ENCODE measurements at regions not wholly inside any gene's neighbourhood (a gene's known extent, or its start where the extent isn't known, plus 50 kb on each side); places are given as distances from the start of the nearest gene placed in this dataset.
A peak's percentile ranks its signal among the peaks of the same experiment; 100 is the strongest.

DNA sequence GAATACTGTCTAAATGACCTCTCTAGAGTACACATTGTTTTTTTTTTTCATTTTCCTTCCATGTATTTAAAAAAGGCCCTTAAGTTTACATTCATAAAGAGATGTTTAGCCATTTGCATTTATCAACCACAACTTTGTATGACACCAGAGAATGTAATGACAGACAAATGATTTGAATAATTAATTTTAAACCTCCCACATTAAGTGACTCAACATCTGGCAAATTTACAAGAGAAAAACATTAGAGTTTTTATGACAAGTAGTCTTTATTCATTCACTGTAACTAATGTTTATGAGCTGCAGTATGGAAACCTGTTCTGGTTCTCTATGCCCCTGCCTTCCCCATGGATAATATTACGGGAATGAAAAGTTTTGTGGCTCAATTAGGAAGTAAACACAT lies 1093.8 kb upstream of the CDH9 start:
- no peak overlapping the region for H3K4me3 ChIP-seq (ENCODE audit: low read length)
- TF ChIP-seq, protein P1, sequence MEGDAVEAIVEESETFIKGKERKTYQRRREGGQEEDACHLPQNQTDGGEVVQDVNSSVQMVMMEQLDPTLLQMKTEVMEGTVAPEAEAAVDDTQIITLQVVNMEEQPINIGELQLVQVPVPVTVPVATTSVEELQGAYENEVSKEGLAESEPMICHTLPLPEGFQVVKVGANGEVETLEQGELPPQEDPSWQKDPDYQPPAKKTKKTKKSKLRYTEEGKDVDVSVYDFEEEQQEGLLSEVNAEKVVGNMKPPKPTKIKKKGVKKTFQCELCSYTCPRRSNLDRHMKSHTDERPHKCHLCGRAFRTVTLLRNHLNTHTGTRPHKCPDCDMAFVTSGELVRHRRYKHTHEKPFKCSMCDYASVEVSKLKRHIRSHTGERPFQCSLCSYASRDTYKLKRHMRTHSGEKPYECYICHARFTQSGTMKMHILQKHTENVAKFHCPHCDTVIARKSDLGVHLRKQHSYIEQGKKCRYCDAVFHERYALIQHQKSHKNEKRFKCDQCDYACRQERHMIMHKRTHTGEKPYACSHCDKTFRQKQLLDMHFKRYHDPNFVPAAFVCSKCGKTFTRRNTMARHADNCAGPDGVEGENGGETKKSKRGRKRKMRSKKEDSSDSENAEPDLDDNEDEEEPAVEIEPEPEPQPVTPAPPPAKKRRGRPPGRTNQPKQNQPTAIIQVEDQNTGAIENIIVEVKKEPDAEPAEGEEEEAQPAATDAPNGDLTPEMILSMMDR (IDR thresholded peaks at IDR 0.05; ENCODE audit: insufficient read depth, low read depth, low read length, missing control alignments): no peak
- peak; percentile 18 for DNase-seq (ENCODE audit: low read depth)

DNA sequence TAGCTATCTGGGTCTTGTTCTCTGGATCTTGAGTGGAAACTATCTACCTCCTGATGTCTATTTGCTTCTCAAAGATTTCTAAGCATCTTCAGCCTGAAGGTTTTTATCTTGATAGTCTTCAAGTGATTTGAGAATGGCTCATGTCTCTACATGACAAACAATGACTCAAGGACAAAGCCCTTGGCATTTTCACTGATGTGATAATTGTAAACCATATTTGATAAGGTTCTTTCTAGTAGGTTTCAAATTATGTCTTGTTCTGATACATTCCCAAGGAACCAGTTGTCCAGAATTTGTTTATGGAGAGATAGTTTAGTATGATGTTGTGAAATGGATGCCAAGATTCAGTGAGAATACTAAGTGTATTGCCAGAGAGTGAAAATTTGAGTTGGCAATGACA lies 1079.3 kb upstream of the CDH9 start:
- DNase-seq (ENCODE audit: low read depth): peak; percentile 51
- H3K4me3 ChIP-seq (ENCODE audit: low read length): no peak overlapping the region
- TF ChIP-seq, protein P1 (IDR thresholded peaks at IDR 0.05; ENCODE audit: insufficient read depth, low read depth, low read length, missing control alignments): no peak

DNA sequence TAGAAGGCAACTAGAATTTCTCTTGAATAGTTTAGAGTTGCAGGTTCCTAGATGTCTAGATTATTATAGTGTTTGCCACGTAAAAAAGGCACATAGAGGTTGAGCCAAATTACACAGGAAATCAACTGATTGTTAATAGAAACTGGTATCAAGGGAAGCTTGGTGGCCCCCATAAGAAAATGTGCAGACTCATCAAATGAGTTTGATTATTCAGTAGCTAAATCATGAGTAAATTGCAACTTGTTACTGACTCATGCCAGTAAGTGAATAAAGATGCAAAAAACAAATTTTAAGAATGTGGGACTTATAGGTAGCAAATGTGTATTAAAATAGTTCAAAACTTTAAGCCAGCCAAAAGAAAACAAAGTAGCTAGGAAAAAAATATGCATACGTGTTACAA lies 1078.9 kb upstream of the CDH9 start:
- no peak overlapping the region for H3K4me3 ChIP-seq (ENCODE audit: low read length)
- TF ChIP-seq, protein P1 (IDR thresholded peaks at IDR 0.05; ENCODE audit: insufficient read depth, low read depth, low read length, missing control alignments): no peak
- no peak for DNase-seq (ENCODE audit: low read depth)

DNA sequence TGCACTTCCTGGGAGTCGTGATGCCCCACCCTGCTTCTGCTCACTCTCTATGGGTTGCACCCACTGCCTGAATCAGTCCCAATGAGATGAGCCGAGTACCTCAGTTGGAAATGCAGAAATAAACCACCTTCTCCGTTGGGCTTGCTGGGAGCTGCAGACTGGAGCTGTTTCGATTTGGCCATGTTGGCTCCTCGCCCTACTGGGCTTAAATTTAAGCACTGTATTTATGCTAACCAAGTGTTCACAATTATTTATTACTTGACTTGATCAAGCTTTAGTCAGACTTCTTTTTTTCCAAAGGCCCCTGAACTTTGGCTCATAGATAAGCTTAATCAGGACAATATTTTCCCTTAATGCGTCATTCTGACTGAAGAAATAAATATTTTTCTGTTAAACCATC lies 1072.4 kb upstream of the CDH9 start:
- DNase-seq (ENCODE audit: low read depth): no peak
- TF ChIP-seq, protein P1 (IDR thresholded peaks at IDR 0.05; ENCODE audit: insufficient read depth, low read depth, low read length, missing control alignments): no peak

DNA sequence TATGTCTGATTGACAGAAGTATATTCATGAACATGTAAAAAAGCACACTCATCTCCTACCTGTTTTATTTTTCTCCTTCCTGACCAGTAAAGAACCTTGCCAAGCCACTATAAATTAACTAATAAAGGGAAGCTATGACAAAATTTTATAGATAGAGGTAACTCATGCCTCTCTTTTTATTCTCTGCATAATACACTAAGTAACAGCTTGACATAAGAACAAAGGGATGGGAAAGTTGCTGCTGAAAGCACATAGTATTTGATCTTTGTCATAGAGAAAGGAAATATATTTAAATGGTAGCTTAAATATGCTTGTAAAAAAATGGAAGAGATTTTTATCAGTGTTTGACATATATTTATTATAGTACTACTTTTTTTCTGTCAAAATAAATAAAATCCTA lies 1065.7 kb upstream of the CDH9 start:
- no peak for DNase-seq (ENCODE audit: low read depth)
- TF ChIP-seq, protein P1 (IDR thresholded peaks at IDR 0.05; ENCODE audit: insufficient read depth, low read depth, low read length, missing control alignments): no peak
- no peak overlapping the region for H3K4me3 ChIP-seq (ENCODE audit: low read length)

More for the DNA sequence above, 1072.4 kb upstream of the CDH9 start:
- no peak overlapping the region for H3K4me3 ChIP-seq (ENCODE audit: low read length)

DNA sequence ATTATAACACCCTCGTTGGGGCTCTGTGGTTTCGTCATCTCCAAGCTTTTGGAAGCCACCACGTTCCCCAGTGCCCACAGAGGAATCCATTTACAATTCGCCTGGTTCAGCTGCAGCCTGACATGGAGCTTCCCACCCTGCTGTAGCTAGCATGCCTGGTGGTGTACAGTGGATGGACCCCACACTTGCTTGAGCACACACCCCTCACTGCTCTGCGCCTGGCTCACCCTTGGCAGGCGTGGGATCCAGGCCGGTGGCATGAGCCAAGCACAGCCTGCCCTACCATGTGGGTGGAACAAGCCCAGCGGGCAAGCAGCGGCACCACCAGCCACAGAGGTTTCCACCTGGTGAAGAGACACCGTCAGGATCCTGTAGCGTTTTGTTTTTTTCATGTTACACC lies 1045.7 kb upstream of the CDH9 start:
- TF ChIP-seq, protein P1 (IDR thresholded peaks at IDR 0.05; ENCODE audit: insufficient read depth, low read depth, low read length, missing control alignments): no peak
- no peak overlapping the region for H3K4me3 ChIP-seq (ENCODE audit: low read length)
- no peak for DNase-seq (ENCODE audit: low read depth)

DNA sequence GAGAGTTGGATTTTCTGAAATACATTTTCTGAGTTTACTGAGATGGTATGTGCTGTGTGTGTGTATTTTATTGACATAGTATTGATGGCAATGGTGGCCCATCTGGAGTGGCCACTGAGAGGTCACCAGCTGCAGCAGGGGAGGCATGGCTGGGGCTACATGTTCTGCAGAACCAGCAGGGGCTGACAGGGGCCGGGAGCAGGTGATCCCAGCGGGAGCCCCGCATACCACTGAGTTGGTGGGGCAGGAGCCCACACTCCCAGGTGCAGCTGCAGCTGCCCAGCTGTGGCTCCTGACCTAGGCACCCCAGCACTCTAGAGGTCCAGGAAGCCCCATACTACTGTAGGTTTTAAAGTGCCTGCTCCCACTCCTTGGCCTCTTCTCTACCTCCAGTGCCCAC lies 1044.2 kb upstream of the CDH9 start:
- no peak for DNase-seq (ENCODE audit: low read depth)
- TF ChIP-seq, protein P1 (IDR thresholded peaks at IDR 0.05; ENCODE audit: insufficient read depth, low read depth, low read length, missing control alignments): no peak
- no peak overlapping the region for H3K4me3 ChIP-seq (ENCODE audit: low read length)

Data from epithelial cell of esophagus (primary cell).